NCI-H526 treated with DMSO at 0.1 percent for 48 hours (cell line): ENCODE measurements at regions not wholly inside any gene's neighbourhood (a gene's known extent, or its start where the extent isn't known, plus 50 kb on each side); places are given as distances from the start of the nearest gene placed in this dataset.
A peak's percentile ranks its signal among the peaks of the same experiment; 100 is the strongest.
"Not testable (repeated sequence)": the region's sequence is repeated elsewhere in the genome, so short reads cannot be mapped to it uniquely, and the experiment has no call there.

ENCODE experiments used
- DNase-seq: peaks from one replicate; lab custom pipeline; 2025; lab: John Stamatoyannopoulos, UW

DNA sequence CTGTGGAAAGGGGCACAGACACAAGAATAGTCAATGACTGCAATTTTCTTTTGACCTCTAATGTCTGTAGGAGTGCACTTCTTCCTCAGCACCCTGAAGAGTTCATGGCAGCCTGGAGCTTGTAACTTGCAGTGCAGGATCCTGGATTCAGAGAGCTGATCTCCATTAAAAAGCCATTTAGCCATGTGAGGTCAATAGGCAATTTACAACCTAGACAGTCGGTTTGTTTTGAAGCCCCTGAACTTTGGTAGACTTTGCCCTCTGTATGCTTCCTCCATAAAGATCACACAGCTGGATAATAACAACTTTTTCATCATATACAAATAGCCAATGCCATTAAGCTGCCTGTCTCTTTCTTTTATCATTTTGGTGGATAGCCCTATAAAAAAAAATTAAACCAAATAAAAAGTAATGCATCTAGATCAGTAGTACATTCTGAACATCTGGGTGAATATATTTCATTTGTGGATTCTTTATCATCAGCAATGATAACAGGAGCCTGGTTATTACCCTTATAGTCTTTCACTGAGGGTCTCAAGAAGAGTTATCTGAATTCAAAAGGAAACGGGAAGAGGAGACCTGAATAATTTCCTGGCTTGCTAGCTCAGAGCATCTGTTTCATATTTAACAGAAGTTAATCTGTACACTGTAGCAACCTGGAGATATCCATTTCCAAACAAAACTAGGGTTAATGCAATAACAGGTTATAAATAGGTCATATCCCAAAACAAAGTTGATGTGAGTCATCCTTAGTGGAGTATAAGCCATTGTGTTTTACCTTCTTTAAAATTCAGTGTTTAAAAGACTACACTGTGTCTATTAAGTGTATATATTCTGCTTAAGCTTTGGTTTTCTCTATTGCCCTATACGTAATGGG, 193.8 kb upstream of the ACTBL2 start:
- no peak for DNase-seq

GRCh38 chr5:57675236-57675635, 192.6 kb upstream of the ACTBL2 start:
- no peak for DNase-seq

DNA sequence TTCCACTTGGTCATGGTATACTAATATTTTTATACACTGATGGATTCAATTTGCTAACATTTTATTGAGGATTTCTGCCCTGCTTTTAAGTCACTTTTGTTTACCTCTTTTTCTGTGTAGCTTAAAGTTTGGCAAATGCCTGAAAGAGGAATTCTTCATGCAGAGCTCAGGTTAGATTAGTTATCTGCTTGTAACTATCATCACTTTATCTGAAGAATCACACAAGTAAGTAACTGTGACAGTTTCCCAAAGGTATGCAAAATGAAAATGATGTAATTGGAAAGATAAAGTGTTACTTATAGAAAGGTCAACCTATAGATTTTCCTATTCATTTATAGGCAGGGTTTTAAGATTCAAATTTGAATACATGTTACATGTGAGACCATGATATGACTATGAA, 188.8 kb upstream of the ACTBL2 start:
- DNase-seq = no peak

GRCh38 chr5:57666582-57666981, 184.0 kb upstream of the ACTBL2 start:
- no peak for DNase-seq

DNA sequence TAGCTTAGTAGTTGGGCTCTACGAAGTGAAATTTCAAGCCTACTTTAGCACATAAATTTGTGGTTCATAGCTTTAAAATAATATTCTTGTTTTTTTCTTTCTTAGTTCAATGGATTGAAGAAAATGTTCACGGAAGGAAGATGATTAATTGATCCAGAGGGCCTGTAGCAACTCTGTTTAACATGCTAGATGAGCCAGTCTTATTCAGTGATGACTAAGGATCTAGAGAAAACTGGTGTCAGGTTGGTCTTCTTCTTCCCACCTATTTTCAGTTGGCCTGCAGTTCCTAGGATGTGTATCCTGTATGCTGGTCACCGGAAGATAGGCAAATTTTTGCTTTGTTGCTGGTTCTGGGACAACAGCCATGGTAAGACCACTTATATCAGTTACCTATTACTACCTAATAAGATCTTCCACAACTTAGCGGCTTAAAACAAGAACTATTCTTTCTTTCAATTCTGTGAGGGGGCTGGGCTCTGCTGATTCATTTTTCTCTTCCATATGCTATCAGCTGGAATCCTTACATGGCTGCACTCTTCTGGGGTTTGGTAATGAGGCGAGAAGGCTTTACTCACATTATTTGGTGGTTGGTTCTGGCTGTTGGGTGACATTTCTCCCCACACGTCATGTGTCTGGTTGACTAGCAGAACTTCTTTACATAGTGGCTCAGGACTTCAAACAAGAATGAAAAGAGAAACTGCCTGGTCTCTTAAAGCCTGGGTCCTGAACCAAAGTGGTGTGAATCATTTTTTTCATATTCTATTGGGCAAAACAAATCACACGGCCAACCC, 182.7 kb upstream of the ACTBL2 start:
- DNase-seq = no peak

DNA sequence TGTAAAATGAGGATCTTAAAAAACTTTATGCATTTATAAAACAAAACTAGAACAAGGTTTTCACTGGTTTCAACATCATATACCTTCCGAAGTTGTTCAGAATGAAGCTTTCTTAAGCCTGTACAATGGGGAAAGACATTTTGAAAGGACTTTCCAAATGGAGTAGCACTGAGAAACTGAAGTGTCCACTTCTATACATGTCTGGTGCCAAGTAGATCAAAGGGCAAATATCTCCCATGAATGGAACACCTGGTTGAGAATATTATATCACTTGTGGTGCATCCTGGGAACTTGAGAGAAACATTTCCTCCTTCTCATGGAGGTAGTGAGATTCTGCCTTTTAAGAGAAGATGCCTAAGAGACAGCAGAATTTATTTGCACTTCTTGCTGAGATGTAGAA, 182.1 kb upstream of the ACTBL2 start:
- no peak for DNase-seq

DNA sequence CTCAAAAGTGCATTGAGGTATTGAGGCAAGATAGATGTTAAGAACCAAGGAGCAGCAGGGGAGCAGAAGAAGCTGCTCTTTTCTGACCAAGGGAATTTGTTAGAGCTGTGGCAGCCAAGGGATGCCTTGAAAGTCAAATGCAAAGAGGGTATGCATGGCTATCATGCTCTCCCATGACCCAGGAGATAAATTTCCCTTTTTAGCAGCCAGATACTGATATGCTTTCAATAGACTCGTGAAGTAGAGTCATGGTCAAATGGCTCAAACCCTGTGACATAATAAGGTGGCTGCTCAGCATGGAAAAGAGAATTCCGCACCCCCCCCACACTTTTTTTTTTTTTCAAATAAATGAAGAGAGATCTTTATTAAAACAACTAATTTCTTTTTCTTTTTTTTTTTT, 180.9 kb upstream of the ACTBL2 start:
- DNase-seq = no peak

DNA sequence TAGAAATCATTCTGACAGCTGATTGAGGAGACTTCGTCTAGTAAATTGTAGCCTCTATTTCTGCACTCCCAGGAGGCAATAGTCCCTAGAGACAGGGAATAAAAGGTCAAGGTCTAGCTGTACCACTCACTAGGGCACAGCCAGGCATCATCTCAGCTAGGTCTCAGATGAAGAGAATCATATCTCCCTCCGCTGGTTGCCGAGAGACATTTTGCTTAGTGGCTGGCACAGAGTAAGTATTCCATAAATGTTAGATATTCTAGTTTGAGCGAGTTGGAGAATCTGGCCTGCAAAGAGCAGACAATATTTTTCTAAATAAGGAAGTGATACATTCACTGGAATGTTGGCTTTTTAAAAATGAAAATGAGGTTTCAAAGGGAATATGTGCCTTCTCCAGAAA, 180.4 kb upstream of the ACTBL2 start:
- no peak for DNase-seq

DNA sequence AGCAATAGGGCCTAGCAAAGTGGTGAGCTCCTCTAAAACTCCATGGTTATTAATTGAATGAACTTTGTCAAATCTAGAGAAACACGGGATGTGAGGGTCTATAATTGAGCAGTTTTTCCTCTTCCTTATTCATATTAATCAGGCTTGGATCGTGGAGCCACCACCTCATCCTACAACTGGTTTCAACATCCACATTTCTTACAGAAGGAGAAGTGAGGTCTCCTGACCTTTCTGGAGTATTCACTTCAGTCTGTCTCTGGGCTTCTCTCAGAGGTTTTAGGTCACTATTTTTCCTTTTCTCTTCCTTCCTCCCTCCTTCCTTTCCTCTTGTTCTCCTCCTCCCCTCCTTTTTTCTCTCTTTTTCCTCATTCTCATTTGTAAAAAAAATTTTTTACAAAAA, 177.3 kb upstream of the ACTBL2 start:
- DNase-seq = no peak

DNA sequence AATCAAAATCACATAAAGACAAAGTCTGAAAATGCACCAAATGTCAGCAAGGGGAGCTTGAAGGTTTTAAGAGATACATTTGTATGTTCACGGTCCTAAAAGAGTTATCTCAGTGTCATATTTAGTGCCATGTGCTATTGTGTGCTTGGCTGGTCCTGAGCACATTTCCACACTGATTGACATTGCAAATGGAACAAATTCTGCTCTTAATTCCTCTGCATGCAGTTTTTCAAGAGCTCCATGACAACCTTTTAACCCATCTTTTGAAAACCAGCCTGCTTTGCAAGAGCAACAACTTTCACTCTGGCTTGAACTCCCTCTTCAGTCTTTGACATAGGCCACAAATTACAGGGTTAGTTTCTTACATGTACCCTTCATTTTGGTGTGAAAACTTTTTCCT, 175.4 kb upstream of the ACTBL2 start:
- no peak for DNase-seq

DNA sequence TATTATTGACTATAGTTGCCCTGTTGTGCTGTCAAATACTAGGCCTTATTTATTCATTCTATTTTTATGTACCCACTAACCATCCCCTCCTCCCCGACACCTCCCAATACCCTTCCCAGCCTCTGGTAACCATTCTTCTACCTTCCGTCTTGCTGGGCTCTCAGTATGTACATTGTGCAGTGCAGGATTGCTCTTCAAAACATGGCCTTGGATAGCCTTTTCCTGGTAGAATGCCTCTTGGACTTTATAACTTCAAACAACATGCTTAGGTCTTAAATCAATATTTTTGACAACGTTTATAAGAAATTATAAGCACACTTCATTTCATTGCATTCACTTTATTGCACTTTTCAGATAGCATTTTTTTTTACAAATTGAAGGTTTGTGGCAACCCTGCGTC, 172.6 kb upstream of the ACTBL2 start:
- DNase-seq = no peak

GRCh38 chr5:57653636-57654290, 171.2 kb upstream of the ACTBL2 start:
- DNase-seq = no peak

DNA sequence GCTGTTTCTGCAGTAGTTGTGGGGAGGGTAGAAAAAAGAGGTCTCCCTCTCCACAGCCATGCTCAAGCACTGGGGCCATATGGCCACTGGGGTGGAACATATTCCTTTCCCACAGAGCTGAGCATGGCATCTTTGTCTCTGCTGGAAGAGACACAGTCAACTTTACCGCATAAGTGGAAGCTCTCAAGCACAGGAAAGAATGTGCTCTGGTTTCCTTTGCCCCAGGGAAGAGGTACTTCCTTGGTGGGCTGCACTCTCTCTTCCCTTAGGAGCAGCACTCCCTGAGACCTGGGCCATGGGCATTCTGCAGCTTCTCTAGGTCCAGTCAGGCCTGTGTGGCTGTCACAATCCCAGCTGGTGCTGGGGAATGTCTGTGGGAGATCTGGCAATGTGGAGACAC, 168.5 kb upstream of the ACTBL2 start:
- no peak for DNase-seq

DNA sequence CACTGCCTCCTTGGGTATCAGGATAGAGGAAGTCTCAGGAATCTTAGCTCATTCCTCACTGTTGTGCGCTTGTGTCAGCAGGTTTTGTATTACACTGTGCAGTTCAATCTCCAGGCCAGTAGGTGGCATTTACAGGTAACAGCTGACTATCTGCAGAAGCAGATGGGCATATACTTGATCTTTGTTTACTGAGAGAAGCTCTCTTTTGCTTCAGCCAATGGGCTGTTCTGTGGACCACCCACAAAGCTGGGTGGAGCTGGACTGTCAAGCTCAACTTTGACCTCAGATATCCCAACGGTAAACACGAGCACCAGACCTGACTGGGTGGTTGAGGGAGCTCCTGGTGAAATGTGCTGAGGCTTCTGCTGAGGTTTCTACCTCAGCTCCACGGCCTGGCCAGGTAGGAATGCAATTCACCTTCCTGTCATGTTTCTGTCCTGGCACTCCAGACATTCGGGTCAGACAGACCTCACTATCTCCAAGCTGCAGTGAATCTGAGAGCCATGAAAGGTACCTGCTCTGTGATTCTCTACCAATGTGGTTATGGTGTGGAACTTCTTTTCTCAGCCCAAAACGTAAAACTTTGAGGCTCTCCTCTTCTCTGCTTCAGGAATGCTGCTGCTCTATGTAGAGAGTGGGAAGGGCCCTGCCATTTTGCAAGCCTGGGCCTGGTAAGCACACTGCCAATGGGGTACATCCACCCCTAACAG, 167.9 kb upstream of the ACTBL2 start:
- peak; percentile 1 for DNase-seq

GRCh38 chr5:57642698-57643097, 160.1 kb upstream of the ACTBL2 start:
- DNase-seq = no peak

DNA sequence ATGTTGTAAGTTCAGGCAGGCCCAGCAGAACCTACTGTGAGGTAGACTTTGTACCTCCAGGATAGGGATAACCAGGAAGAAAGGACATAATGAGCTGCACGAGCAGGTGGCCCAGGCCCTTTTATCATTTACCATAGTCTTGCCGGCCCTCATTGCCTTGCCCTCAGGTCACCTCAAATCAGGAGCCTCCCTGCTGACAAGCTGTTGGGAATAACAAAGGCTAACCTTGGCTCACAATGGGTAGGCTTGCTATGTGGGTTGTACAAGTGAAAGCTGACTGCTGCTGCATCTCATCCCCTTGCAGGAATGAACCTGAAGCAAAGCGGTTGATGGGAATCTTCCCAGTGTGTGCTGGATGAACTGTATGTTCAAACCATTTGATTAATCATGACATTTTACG, 159.5 kb upstream of the ACTBL2 start:
- DNase-seq = no peak

- no peak for DNase-seq
Measured at GRCh38 chr5:57635146-57635777, 152.7 kb upstream of the ACTBL2 start.

- DNase-seq = no peak
Measured at GRCh38 chr5:57632937-57633336, 150.3 kb upstream of the ACTBL2 start.

- not testable (repeated sequence) for DNase-seq
Measured at GRCh38 chr5:57631139-57631538, 148.5 kb upstream of the ACTBL2 start.

DNA sequence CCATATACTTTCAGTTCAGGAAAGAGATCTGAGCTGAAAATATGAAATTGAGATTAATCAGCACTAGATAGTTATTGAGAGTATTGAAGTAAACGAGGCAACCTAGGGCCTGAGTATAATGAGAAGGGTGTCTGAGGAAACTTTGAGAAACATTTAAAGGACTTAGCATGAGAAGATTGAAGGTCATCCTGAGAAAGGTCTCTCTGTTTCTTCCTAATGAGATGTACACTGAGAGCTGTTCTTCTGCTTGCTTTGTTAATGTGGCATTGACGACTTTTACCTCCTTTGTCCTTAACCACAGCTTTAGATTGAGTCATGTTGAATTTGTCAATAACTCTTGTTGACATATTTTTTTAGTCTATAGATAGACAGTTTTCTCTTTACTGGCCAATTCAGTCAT, 145.1 kb upstream of the ACTBL2 start:
- DNase-seq = no peak

DNA sequence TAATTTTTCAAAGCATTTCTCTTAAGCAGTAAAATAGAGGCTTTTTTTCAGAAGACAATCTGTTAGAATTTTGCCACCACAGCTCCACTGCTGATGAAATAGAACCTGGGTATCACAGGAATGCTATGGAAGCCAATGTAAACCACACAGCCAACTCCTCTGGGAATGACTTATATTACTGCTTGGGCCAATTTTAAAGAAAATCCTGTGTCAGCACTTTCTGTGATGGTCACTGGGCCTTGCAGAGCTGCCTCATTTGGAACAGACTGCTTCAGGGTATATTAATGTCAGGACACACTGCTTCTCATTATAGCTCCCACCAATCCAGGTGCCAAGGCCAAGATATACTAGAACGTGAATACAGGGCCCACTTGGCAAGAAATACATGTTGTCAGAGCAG, 144.1 kb upstream of the ACTBL2 start:
- no peak for DNase-seq

GRCh38 chr5:57621624-57622023, 139.0 kb upstream of the ACTBL2 start:
- no peak for DNase-seq
